AG04450 (cell line): ENCODE measurements at regions not wholly inside any gene's neighbourhood (a gene's known extent, or its start where the extent isn't known, plus 50 kb on each side); places are given as distances from the start of the nearest gene placed in this dataset.

Experiments
- CTCF ChIA-PET: fragments of 300-600, 350-600 bp; formaldehyde crosslinking; extraction: SDS; loops from one replicate; lab custom pipeline; 2022; ENCODE audit warnings: antibody characterized with exemption, inconsistent platforms; lab: Charles Lee
- POLR2A ChIA-PET: fragments of 350-600 bp; formaldehyde crosslinking; extraction: SDS; loops from one replicate; lab custom pipeline; 2021; ENCODE audit warnings: antibody characterized with exemption, inconsistent platforms; lab: Yijun Ruan, JAX
- DNase-seq: peaks from one replicate; pipeline ENCODE4 v3.0.0-alpha.2; 2011; ENCODE audit warnings: low read depth, low spot score
- H3K27ac ChIP-seq: one replicate; pipeline ENCODE4 v1.5.1; 2012; ENCODE audit warnings: low read depth, low read length, control low read depth
- H3K27me3 ChIP-seq: one replicate; pipeline ENCODE4 v1.6.0; 2012; ENCODE audit warnings: low read length; ENCODE audit not compliant: control insufficient read depth, insufficient read depth
- H3K4me3 ChIP-seq: 2 replicates; pipeline ENCODE4 v1.5.1; 2011; ENCODE audit warnings: mild to moderate bottlenecking, low read depth, low read length, control low read depth
- H3K9me3 ChIP-seq: 2 replicates; pipeline ENCODE4 v1.5.1; 2012; ENCODE audit warnings: low read length; ENCODE audit not compliant: control insufficient read depth, insufficient read depth
- CTCF ChIP-seq: IDR thresholded peaks from 2 replicates; pipeline ENCODE4 v1.5.1; 2011; ENCODE audit warnings: low read depth, low read length, control low read depth, inconsistent platforms

DNA sequence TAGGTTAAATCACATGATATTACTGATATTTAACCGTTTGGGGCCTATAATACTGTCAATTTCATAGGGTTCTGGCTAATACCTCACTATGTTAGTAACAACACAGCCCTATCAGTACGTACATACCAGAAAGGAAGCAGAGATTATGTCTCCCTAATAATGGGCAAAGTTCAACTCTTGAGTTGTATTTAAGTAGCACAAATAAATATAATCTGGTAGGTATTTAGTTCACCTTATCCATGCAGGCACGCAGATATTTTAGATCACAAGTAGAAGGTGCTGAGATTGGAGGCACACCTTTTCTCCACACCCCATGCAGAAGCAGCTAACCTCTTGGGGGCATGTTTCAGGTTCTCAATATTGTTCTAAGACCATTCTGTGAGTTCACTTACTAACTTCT is 118.9 kb downstream of the IRS1 start:
- TF ChIP-seq CTCF, result no peak
- Histone ChIP-seq H3K27me3 (no peaks in the 10 kb centered on the region), H3K27ac (no peak overlapping the region), H3K4me3 (no peak overlapping the region), H3K9me3 (no peaks in the 10 kb centered on the region)
- CTCF ChIA-PET, result no interaction called here
- no peak for DNase-seq
- POLR2A ChIA-PET, result no interaction called here

DNA sequence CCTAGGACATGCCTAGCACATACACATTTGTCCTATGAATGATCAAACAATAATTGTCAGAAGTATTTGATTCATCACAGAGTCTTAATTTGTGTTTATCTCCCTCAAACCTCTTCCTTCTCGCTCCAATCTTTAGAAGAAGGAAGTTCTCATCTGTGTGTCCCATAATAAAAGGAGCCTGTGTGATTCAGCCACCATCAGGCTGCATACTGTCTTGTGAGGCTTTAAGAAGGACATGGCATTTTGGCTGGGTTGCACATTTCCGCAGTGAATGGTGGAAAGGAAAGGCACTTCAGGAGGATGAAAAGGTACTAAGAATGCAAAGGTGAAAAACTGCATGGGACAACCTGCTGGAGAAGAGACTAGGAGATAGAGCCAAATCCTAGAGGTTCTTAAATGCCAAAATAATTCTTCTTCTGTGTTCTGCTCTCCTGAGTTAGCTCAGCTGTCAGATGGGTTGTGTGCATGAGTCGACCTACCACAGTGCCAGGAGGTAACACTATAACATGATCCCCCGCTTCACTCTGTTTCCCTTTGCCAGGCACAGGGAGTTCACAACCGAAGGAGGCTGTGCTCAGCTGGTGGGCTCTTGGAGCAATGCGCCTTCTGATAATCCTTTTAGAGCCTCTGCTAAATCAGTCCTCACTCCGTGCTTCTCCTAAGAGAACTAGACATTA is 120.1 kb downstream of the IRS1 start:
- no peak for TF ChIP-seq CTCF
- ChIA-PET CTCF (interaction anchor here (0.6 to 0.7 kb wide), 2 partner anchors 67 to 123 kb away, joined by 3 to 9 read pairs; no protein-coding TSS in a partner anchor), POLR2A (interaction anchor here (0.6 kb wide), 1 partner anchor 26 kb away, joined by 3 read pairs; no protein-coding TSS in a partner anchor)
- no peak overlapping the region for H3K4me3 ChIP-seq
- no peak overlapping the region for H3K27ac ChIP-seq
- H3K9me3 ChIP-seq, result no peaks in the 10 kb centered on the region
- no peaks in the 10 kb centered on the region for H3K27me3 ChIP-seq
- no peak for DNase-seq

DNA sequence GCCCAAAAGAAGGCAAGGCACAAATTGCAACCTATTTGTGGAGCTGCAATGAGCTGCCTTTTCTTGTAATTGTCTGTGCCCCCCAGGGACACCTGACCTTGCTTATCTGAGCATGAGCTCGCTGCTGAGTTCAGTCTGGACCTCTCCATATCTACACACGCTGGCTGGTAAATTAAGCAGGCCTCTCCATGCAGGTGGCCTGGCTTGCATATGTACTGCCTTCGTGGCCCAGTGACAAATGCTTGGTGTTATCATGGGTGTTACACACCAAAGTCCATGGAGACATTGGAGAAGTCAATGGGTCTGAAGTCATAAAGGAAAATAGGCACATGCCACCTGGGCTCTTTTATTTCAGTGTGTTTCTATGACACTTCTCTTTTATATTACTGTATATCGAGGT is 121.2 kb downstream of the IRS1 start:
- Histone ChIP-seq H3K9me3 (no peaks in the 10 kb centered on the region), H3K27ac (no peak overlapping the region), H3K27me3 (no peaks in the 10 kb centered on the region), H3K4me3 (no peak overlapping the region)
- CTCF ChIA-PET, result no interaction called here
- no peak for TF ChIP-seq CTCF
- POLR2A ChIA-PET, result interaction anchor here (0.7 kb wide), 1 partner anchor 8 kb away, joined by 3 read pairs; no protein-coding TSS in a partner anchor
- no peak for DNase-seq

GRCh38 chr2:226677080-226677479 is 122.5 kb downstream of the IRS1 start:
- no peak for TF ChIP-seq CTCF
- POLR2A ChIA-PET, result no interaction called here
- Histone ChIP-seq H3K4me3 (no peak overlapping the region), H3K27ac (no peak overlapping the region), H3K27me3 (no peaks in the 10 kb centered on the region), H3K9me3 (no peaks in the 10 kb centered on the region)
- DNase-seq, result no peak
- CTCF ChIA-PET, result no interaction called here

- H3K9me3 ChIP-seq, result no peaks in the 10 kb centered on the region
- ChIA-PET POLR2A (no interaction called here), CTCF (no interaction called here)
- TF ChIP-seq CTCF, result no peak
- DNase-seq, result no peak
- no peak overlapping the region for H3K4me3 ChIP-seq
- no peaks in the 10 kb centered on the region for H3K27me3 ChIP-seq
- no peak overlapping the region for H3K27ac ChIP-seq
Observed at GRCh38 chr2:226676618-226677017, 123.0 kb downstream of the IRS1 start.
